Fibroblast of skin of scalp (primary cell): ENCODE measurements at regions not wholly inside any gene's neighbourhood (a gene's known extent, or its start where the extent isn't known, plus 50 kb on each side); places are given as distances from the start of the nearest gene placed in this dataset.
"Not testable (repeated sequence)": the region's sequence is repeated elsewhere in the genome, so short reads cannot be mapped to it uniquely, and the experiment has no call there.

Source experiments
- DNase-seq: peaks from one replicate; pipeline ENCODE4 v3.0.0-alpha.2; 2013

GRCh38 chr11:82194521-82194920 is 539.1 kb downstream of the FAM181B start:
- no peak for DNase-seq

GRCh38 chr11:82191695-82192094 is 542.0 kb downstream of the FAM181B start:
- no peak for DNase-seq

- DNase-seq = no peak
These were observed 547.7 kb downstream of the FAM181B start for GRCh38 chr11:82185925-82186324.

GRCh38 chr11:82184966-82185365 is 548.7 kb downstream of the FAM181B start:
- DNase-seq = no peak

GRCh38 chr11:82183346-82183745 is 550.3 kb downstream of the FAM181B start:
- no peak for DNase-seq

- DNase-seq = not testable (repeated sequence)
These were observed 551.0 kb downstream of the FAM181B start for GRCh38 chr11:82182697-82183096.

GRCh38 chr11:82181796-82182195 is 551.9 kb downstream of the FAM181B start:
- DNase-seq = not testable (repeated sequence)

- DNase-seq = no peak
These were observed 556.7 kb downstream of the FAM181B start for GRCh38 chr11:82176945-82177344.

GRCh38 chr11:82176365-82176764 is 557.3 kb downstream of the FAM181B start:
- no peak for DNase-seq

- no peak for DNase-seq
These were observed 559.1 kb downstream of the FAM181B start for GRCh38 chr11:82174610-82175009.

GRCh38 chr11:82146789-82147188 is 586.9 kb downstream of the FAM181B start:
- DNase-seq = no peak

GRCh38 chr11:82118946-82119345 is 614.7 kb downstream of the FAM181B start:
- no peak for DNase-seq

GRCh38 chr11:82117362-82117761 is 616.3 kb downstream of the FAM181B start:
- DNase-seq = no peak

- no peak for DNase-seq
These were observed 628.2 kb downstream of the FAM181B start for GRCh38 chr11:82105331-82105998.

GRCh38 chr11:82092904-82093303 is 640.8 kb downstream of the FAM181B start:
- no peak for DNase-seq

GRCh38 chr11:82089426-82089825 is 644.2 kb downstream of the FAM181B start:
- DNase-seq = no peak

- DNase-seq = no peak
These were observed 648.2 kb downstream of the FAM181B start for GRCh38 chr11:82085493-82085892.

- no peak for DNase-seq
These were observed 650.7 kb downstream of the FAM181B start for GRCh38 chr11:82082976-82083375.

- DNase-seq = peak; percentile 85
These were observed 653.5 kb downstream of the FAM181B start for GRCh38 chr11:82080160-82080559.

- no peak for DNase-seq
These were observed 657.5 kb downstream of the FAM181B start for GRCh38 chr11:82076126-82076525.

- no peak for DNase-seq
These were observed 674.2 kb downstream of the FAM181B start for GRCh38 chr11:82059505-82059904.

GRCh38 chr11:82056450-82056849 is 677.2 kb downstream of the FAM181B start:
- DNase-seq = no peak

- DNase-seq = no peak
These were observed 684.5 kb downstream of the FAM181B start for GRCh38 chr11:82049199-82049598.

GRCh38 chr11:82047200-82047599 is 686.5 kb downstream of the FAM181B start:
- no peak for DNase-seq

- DNase-seq = peak; percentile 84
These were observed 686.9 kb downstream of the FAM181B start for GRCh38 chr11:82046778-82047177.
